ENCODE measurements at regions not wholly inside any gene's neighbourhood (a gene's known extent, or its start where the extent isn't known, plus 50 kb on each side); places are given as distances from the start of the nearest gene placed in this dataset.

DNA sequence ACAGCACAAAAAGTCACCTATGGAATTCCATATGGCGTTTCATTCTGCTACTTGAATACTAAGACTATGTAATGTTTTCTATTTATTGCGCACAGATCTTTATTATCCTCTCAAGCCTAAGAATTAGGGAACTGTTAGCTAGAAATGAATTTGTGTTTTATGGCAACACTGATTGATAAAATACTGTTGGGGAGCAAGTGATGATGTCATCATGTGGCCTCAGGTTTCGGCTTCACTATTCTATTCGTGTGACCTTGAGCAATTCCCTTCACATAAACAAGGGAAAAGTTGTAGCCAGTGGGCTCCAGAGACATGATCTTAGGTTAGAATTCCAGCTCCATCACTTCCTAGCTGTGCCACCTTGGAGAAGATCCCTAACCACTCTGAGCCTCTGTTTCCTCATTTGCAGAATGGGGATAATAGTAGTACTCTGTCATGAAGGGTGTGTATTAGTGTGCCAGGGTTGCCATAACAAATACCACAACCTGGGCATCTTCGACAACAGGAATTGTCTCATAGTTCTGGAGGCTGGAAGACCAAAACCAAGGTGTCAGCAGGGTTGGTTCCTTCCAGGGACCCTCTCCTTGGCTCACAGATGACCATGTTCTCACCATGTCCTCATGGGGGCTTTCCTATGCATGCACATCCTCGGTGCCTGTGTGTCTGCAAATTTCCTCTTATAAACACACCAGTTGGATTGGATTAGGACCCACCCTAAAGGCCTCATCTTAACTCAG, 371.2 kb downstream of the RRAGC start:
- Histone ChIP-seq H4K8ac (ENCODE audit: low read length) (no peak overlapping the region), H3K36me3 (ENCODE audit: control insufficient read depth in 1 of 2, insufficient read depth in 2 of 2, low read depth in 1 of 2, low read length in 2 of 2) (no peaks in the 10 kb centered on the region), H2AK5ac (ENCODE audit: low read length, severe bottlenecking) (no peak overlapping the region), H3K18ac (ENCODE audit: low read depth in 1 of 2, low read length in 2 of 2) (no peak overlapping the region), H4K91ac (ENCODE audit: low read length) (no peak overlapping the region), H3K23ac (ENCODE audit: low read length in 2 of 2) (no peak overlapping the region), H2BK5ac (ENCODE audit: low read depth, low read length, poor library complexity, severe bottlenecking) (no peak overlapping the region), H3K4me2 (ENCODE audit: low read length, poor library complexity, severe bottlenecking) (no peak overlapping the region), H3K9me3 (ENCODE audit: control insufficient read depth, low read length) (peaks cover 5% of the 10 kb centered on the region), H3K4ac (ENCODE audit: low read depth in 1 of 2, low read length in 2 of 2) (no peak overlapping the region), H2BK12ac (ENCODE audit: low read length in 2 of 2) (no peak overlapping the region), H3K27me3 (ENCODE audit: control insufficient read depth in 1 of 2, insufficient read depth in 1 of 2, low read length in 2 of 2) (peaks cover 0 to 7% of the 10 kb centered on the region in 2 experiments), H3K4me1 (ENCODE audit: control insufficient read depth, insufficient read depth, low read depth, low read length) (peaks cover 2% of the 10 kb centered on the region), H3K79me1 (replicated peaks; ENCODE audit: low read length, poor library complexity, severe bottlenecking) (no peaks in the 10 kb centered on the region), H2BK15ac (ENCODE audit: low read depth, poor library complexity, severe bottlenecking) (no peak overlapping the region), H2BK120ac (ENCODE audit: low read depth, low read length) (no peak overlapping the region), H3K27ac (ENCODE audit: low read length, poor library complexity, severe bottlenecking) (no peak overlapping the region), H2AFZ (ENCODE audit: low read depth, low read length) (no peak overlapping the region), H3K9ac (ENCODE audit: low read length) (no peak overlapping the region), H3K14ac (ENCODE audit: low read length in 2 of 2) (no peak overlapping the region), H3K4me3 (ENCODE audit: insufficient read depth in 1 of 2, low read depth in 1 of 2, low read length in 2 of 2) (no peak overlapping the region)
- no peak for DNase-seq
- 85% methylated on average over 4 of the region's 6 CpGs for WGBS

DNA sequence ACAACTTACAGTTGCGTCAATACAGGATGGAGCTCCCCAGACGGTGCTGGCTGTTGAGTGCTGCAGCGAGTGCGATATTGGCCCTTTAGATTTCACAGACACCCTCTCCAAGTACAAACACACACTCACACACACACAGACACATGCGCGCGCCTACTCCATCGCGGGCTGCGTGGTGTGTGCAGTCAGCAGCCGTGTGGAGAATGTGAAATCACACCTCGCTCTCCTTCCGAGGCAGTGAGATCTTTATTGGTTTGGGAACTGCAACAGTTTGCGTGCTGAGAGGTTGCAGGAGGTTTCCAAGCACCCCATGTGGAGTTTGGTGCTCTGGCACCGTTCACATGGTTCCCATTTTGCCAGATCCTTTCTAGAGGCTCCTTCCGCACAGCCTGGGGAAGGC, 372.2 kb downstream of the RRAGC start:
- 88% methylated on average over 16 of the region's 16 CpGs for WGBS
- H3K27ac ChIP-seq (ENCODE audit: low read length, poor library complexity, severe bottlenecking): no peak overlapping the region
- H3K4me2 ChIP-seq (ENCODE audit: low read length, poor library complexity, severe bottlenecking): no peak overlapping the region
- no peak overlapping the region for H2BK12ac ChIP-seq (ENCODE audit: low read length in 2 of 2)
- no peak overlapping the region for H2BK15ac ChIP-seq (ENCODE audit: low read depth, poor library complexity, severe bottlenecking)
- H4K8ac ChIP-seq (ENCODE audit: low read length): no peak overlapping the region
- H3K4me1 ChIP-seq (ENCODE audit: control insufficient read depth, insufficient read depth, low read depth, low read length): peaks cover 2% of the 10 kb centered on the region
- no peak overlapping the region for H3K18ac ChIP-seq (ENCODE audit: low read depth in 1 of 2, low read length in 2 of 2)
- H3K36me3 ChIP-seq (ENCODE audit: control insufficient read depth in 1 of 2, insufficient read depth in 2 of 2, low read depth in 1 of 2, low read length in 2 of 2): no peaks in the 10 kb centered on the region
- no peak overlapping the region for H2AFZ ChIP-seq (ENCODE audit: low read depth, low read length)
- H2BK5ac ChIP-seq (ENCODE audit: low read depth, low read length, poor library complexity, severe bottlenecking): no peak overlapping the region
- no peak overlapping the region for H3K9ac ChIP-seq (ENCODE audit: low read length)
- DNase-seq: no peak
- H2BK120ac ChIP-seq (ENCODE audit: low read depth, low read length): no peak overlapping the region
- H4K91ac ChIP-seq (ENCODE audit: low read length): no peak overlapping the region
- H3K4ac ChIP-seq (ENCODE audit: low read depth in 1 of 2, low read length in 2 of 2): no peak overlapping the region
- peaks cover 0 to 7% of the 10 kb centered on the region in 2 experiments for H3K27me3 ChIP-seq (ENCODE audit: control insufficient read depth in 1 of 2, insufficient read depth in 1 of 2, low read length in 2 of 2)
- H3K4me3 ChIP-seq (ENCODE audit: insufficient read depth in 1 of 2, low read depth in 1 of 2, low read length in 2 of 2): peak overlapping the region in 1 of 2 experiments; percentile 39
- no peak overlapping the region for H3K23ac ChIP-seq (ENCODE audit: low read length in 2 of 2)
- H3K14ac ChIP-seq (ENCODE audit: low read length in 2 of 2): no peak overlapping the region
- H2AK5ac ChIP-seq (ENCODE audit: low read length, severe bottlenecking): no peak overlapping the region
- peaks cover 5% of the 10 kb centered on the region for H3K9me3 ChIP-seq (ENCODE audit: control insufficient read depth, low read length)
- H3K79me1 ChIP-seq (replicated peaks; ENCODE audit: low read length, poor library complexity, severe bottlenecking): no peaks in the 10 kb centered on the region

DNA sequence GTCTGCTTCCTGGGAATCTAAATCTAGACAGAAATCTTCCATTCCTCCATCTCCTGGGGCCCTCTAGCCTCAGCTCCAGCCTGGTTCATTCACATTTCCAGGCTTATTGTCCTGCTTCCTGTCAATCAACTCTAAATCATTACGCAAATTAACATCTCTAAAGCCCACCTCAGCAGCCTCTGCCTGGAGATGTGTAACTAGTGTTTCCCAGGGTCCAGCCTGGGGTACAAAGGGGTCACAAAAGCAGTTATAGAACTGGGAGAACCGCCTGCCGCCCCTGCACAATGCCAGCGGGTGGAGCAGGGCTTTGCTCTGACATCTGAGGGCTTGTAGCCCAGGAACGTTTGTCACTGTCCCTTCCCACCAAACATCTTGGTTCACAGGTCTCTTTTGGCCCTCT, 373.5 kb downstream of the RRAGC start:
- DNase-seq: no peak
- no peak overlapping the region for H3K4me3 ChIP-seq (ENCODE audit: insufficient read depth in 1 of 2, low read depth in 1 of 2, low read length in 2 of 2)
- no peak overlapping the region for H3K27ac ChIP-seq (ENCODE audit: low read length, poor library complexity, severe bottlenecking)
- no peak overlapping the region for H3K18ac ChIP-seq (ENCODE audit: low read depth in 1 of 2, low read length in 2 of 2)
- no peak overlapping the region for H4K8ac ChIP-seq (ENCODE audit: low read length)
- H3K23ac ChIP-seq (ENCODE audit: low read length in 2 of 2): no peak overlapping the region
- H2BK12ac ChIP-seq (ENCODE audit: low read length in 2 of 2): no peak overlapping the region
- H3K9ac ChIP-seq (ENCODE audit: low read length): no peak overlapping the region
- H2AFZ ChIP-seq (ENCODE audit: low read depth, low read length): no peak overlapping the region
- H3K9me3 ChIP-seq (ENCODE audit: control insufficient read depth, low read length): peaks cover 5% of the 10 kb centered on the region
- H2AK5ac ChIP-seq (ENCODE audit: low read length, severe bottlenecking): no peak overlapping the region
- no peak overlapping the region for H2BK15ac ChIP-seq (ENCODE audit: low read depth, poor library complexity, severe bottlenecking)
- WGBS: 25% methylated on average over 5 of the region's 5 CpGs
- no peak overlapping the region for H3K4ac ChIP-seq (ENCODE audit: low read depth in 1 of 2, low read length in 2 of 2)
- H3K79me1 ChIP-seq (replicated peaks; ENCODE audit: low read length, poor library complexity, severe bottlenecking): no peaks in the 10 kb centered on the region
- no peak overlapping the region for H2BK120ac ChIP-seq (ENCODE audit: low read depth, low read length)
- no peak overlapping the region for H2BK5ac ChIP-seq (ENCODE audit: low read depth, low read length, poor library complexity, severe bottlenecking)
- peaks cover 2% of the 10 kb centered on the region for H3K4me1 ChIP-seq (ENCODE audit: control insufficient read depth, insufficient read depth, low read depth, low read length)
- H3K27me3 ChIP-seq (ENCODE audit: control insufficient read depth in 1 of 2, insufficient read depth in 1 of 2, low read length in 2 of 2): peaks cover 0 to 12% of the 10 kb centered on the region in 2 experiments
- no peak overlapping the region for H3K14ac ChIP-seq (ENCODE audit: low read length in 2 of 2)
- no peak overlapping the region for H3K4me2 ChIP-seq (ENCODE audit: low read length, poor library complexity, severe bottlenecking)
- no peak overlapping the region for H4K91ac ChIP-seq (ENCODE audit: low read length)
- no peaks in the 10 kb centered on the region for H3K36me3 ChIP-seq (ENCODE audit: control insufficient read depth in 1 of 2, insufficient read depth in 2 of 2, low read depth in 1 of 2, low read length in 2 of 2)

DNA sequence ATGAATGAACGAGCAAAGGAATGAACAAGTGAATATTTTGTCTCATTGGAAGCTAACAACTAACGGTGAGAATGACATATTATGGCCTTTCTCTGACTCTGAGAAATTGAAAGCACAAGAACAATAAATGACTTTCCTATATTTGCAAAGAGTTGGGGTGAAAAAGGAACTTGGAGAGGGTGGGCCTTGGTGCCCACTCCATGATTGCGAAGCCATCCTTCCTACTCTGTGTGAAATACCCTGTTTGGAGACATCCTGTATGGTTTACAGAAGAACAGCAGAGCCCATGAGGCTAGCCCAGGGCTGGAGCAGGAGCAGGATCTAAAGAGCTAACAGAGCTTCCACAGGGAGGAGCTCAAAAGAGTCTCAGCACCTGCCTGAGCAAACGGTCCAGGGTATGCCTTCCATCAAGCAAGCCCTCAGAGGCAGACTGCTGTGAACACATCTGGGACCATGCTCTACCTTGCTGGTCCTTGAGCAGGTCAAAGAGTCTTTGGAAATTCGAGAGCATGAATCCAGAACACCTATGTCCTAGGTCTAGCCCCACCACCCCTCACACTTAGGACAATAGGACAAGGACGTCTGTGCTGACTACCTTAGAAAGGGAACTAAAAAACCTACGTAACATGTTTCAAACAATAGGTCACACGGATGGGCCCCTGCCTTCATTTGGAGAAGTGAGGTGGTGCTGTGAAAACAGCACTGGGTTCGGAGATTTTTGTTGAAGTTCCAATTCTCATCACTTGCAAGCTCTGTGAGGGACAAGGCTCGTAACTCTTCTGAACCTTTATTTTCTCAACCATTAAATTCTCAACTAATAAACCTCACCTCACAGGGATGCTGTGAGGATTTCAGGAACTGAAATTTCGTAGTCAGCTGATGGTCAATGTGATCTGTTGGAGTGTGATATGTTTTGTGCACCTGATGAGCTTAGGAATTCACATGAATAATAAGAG, 377.4 kb downstream of the RRAGC start:
- no peak overlapping the region for H2AK5ac ChIP-seq (ENCODE audit: low read length, severe bottlenecking)
- H3K9me3 ChIP-seq (ENCODE audit: control insufficient read depth, low read length): no peaks in the 10 kb centered on the region
- no peak overlapping the region for H2BK5ac ChIP-seq (ENCODE audit: low read depth, low read length, poor library complexity, severe bottlenecking)
- no peak overlapping the region for H2BK12ac ChIP-seq (ENCODE audit: low read length in 2 of 2)
- no peak overlapping the region for H3K23ac ChIP-seq (ENCODE audit: low read length in 2 of 2)
- no peak overlapping the region for H4K8ac ChIP-seq (ENCODE audit: low read length)
- no peak overlapping the region for H4K91ac ChIP-seq (ENCODE audit: low read length)
- H3K4me3 ChIP-seq (ENCODE audit: insufficient read depth in 1 of 2, low read depth in 1 of 2, low read length in 2 of 2): no peak overlapping the region
- H3K4me1 ChIP-seq (ENCODE audit: control insufficient read depth, insufficient read depth, low read depth, low read length): no peaks in the 10 kb centered on the region
- H3K79me1 ChIP-seq (replicated peaks; ENCODE audit: low read length, poor library complexity, severe bottlenecking): no peaks in the 10 kb centered on the region
- no peak overlapping the region for H2AFZ ChIP-seq (ENCODE audit: low read depth, low read length)
- no peak overlapping the region for H2BK120ac ChIP-seq (ENCODE audit: low read depth, low read length)
- H3K4me2 ChIP-seq (ENCODE audit: low read length, poor library complexity, severe bottlenecking): no peak overlapping the region
- DNase-seq: no peak
- peaks cover 13 to 18% of the 10 kb centered on the region in 2 experiments for H3K27me3 ChIP-seq (ENCODE audit: control insufficient read depth in 1 of 2, insufficient read depth in 1 of 2, low read length in 2 of 2)
- no peak overlapping the region for H2BK15ac ChIP-seq (ENCODE audit: low read depth, poor library complexity, severe bottlenecking)
- 70% methylated on average over 9 of the region's 11 CpGs for WGBS
- H3K4ac ChIP-seq (ENCODE audit: low read depth in 1 of 2, low read length in 2 of 2): no peak overlapping the region
- no peak overlapping the region for H3K27ac ChIP-seq (ENCODE audit: low read length, poor library complexity, severe bottlenecking)
- H3K9ac ChIP-seq (ENCODE audit: low read length): no peak overlapping the region
- no peak overlapping the region for H3K18ac ChIP-seq (ENCODE audit: low read depth in 1 of 2, low read length in 2 of 2)
- no peaks in the 10 kb centered on the region for H3K36me3 ChIP-seq (ENCODE audit: control insufficient read depth in 1 of 2, insufficient read depth in 2 of 2, low read depth in 1 of 2, low read length in 2 of 2)
- no peak overlapping the region for H3K14ac ChIP-seq (ENCODE audit: low read length in 2 of 2)

Data from mesenchymal stem cell (in vitro differentiated cells and primary cell).